ENCODE measurements at regions not wholly inside any gene's neighbourhood (a gene's known extent, or its start where the extent isn't known, plus 50 kb on each side); places are given as distances from the start of the nearest gene placed in this dataset.
"Not testable (repeated sequence)": the region's sequence is repeated elsewhere in the genome, so short reads cannot be mapped to it uniquely, and the experiment has no call there.

DNA sequence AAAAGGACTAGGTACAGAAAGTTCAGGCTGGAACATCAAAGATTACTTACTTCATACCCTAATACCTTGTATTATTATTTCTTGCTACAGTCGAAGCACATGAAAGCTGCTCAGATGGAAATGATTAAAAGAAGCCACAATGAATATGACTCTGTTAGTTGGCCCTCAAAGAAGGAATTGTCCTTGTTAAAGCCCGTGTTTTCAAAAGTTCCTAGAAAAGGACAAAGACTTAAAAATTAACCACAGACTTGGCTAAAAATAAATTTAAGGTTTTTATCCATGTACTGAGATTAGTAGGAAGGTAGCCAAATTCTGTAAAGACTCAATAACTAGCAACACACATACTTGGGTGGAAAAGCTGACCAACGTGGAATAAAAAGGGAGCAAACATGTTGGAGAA, 251.0 kb upstream of the RARB start:
- H3K4me3 Mint-ChIP-seq: no peak overlapping the region
- no peaks in the 10 kb centered on the region for H3K36me3 Mint-ChIP-seq (ENCODE audit: low read depth)
- H3K27me3 Mint-ChIP-seq (ENCODE audit: insufficient read depth): no peaks in the 10 kb centered on the region
- intact Hi-C loops (cut with micrococcal nuclease): no loop called here
- H3K4me1 Mint-ChIP-seq (ENCODE audit: low read depth): no peaks in the 10 kb centered on the region
- H3K9me3 Mint-ChIP-seq: peaks cover 2% of the 10 kb centered on the region
- DNase-seq (ENCODE audit: low spot score): no peak
- no peak overlapping the region for H3K27ac Mint-ChIP-seq

DNA sequence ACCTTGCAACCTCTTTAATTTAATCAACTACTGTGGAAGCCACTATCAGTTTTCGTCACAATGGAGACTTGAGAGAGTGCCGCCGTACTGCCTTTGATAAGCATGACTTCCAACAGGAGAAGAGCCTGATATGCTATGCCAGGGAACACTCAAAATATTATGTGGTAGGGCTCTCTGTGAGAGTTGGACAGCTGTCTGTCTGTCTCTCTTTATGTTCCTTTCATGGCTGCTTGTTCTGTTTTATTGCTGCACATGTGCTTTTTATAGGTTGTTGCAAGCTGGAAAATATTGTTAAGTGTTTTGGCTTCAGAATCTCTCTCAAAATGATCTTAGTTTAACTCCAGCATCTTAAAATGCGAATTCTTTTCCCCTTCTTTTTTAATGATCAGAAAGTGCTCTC, 249.4 kb upstream of the RARB start:
- intact Hi-C loops (cut with micrococcal nuclease): no loop called here
- no peak overlapping the region for H3K27ac Mint-ChIP-seq
- H3K36me3 Mint-ChIP-seq (ENCODE audit: low read depth): no peaks in the 10 kb centered on the region
- H3K9me3 Mint-ChIP-seq: peaks cover 3% of the 10 kb centered on the region
- H3K4me3 Mint-ChIP-seq: no peak overlapping the region
- no peaks in the 10 kb centered on the region for H3K4me1 Mint-ChIP-seq (ENCODE audit: low read depth)
- H3K27me3 Mint-ChIP-seq (ENCODE audit: insufficient read depth): no peaks in the 10 kb centered on the region
- no peak for DNase-seq (ENCODE audit: low spot score)

DNA sequence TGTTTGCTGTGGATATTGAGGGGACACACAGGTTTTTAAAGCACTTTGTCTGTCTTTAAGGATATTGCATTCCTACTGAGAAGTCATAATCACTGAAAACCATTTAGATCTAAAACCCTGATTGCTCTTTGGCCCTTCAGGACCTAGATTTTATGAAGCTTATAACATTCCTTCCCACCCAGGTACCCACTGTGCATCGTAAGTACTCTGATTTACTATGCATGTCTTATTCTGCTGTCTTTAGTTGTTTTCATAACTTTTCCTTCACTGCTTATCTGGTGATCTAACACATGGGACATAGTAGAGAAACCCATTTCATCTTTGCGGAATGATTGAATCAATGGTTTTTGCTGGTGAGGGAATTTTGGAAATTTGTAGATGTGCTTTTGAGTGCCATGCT, 247.0 kb upstream of the RARB start:
- Mint-ChIP-seq H3K4me3 (no peak overlapping the region), H3K27me3 (ENCODE audit: insufficient read depth) (no peaks in the 10 kb centered on the region), H3K27ac (no peak overlapping the region), H3K9me3 (peaks cover 3% of the 10 kb centered on the region), H3K36me3 (ENCODE audit: low read depth) (no peaks in the 10 kb centered on the region), H3K4me1 (ENCODE audit: low read depth) (no peaks in the 10 kb centered on the region)
- DNase-seq (ENCODE audit: low spot score): no peak
- intact Hi-C loops (cut with micrococcal nuclease): no loop called here

- no peaks in the 10 kb centered on the region for H3K4me1 Mint-ChIP-seq (ENCODE audit: low read depth)
- peaks cover 3% of the 10 kb centered on the region for H3K9me3 Mint-ChIP-seq
- DNase-seq (ENCODE audit: low spot score): no peak
- intact Hi-C loops (cut with micrococcal nuclease): no loop called here
- no peaks in the 10 kb centered on the region for H3K36me3 Mint-ChIP-seq (ENCODE audit: low read depth)
- H3K27ac Mint-ChIP-seq: no peak overlapping the region
- no peaks in the 10 kb centered on the region for H3K27me3 Mint-ChIP-seq (ENCODE audit: insufficient read depth)
- no peak overlapping the region for H3K4me3 Mint-ChIP-seq
Observed at GRCh38 chr3:25182794-25183193, 245.3 kb upstream of the RARB start.

GRCh38 chr3:25184641-25185250, 243.3 kb upstream of the RARB start:
- Mint-ChIP-seq H3K4me1 (ENCODE audit: low read depth) (no peaks in the 10 kb centered on the region), H3K4me3 (no peak overlapping the region), H3K27me3 (ENCODE audit: insufficient read depth) (no peaks in the 10 kb centered on the region), H3K9me3 (peaks cover 3% of the 10 kb centered on the region), H3K36me3 (ENCODE audit: low read depth) (no peaks in the 10 kb centered on the region), H3K27ac (no peak overlapping the region)
- intact Hi-C loops (cut with micrococcal nuclease): no loop called here
- no peak for DNase-seq (ENCODE audit: low spot score)

GRCh38 chr3:25191673-25192072, 236.4 kb upstream of the RARB start:
- intact Hi-C loops (cut with micrococcal nuclease): no loop called here
- H3K27ac Mint-ChIP-seq: no peak overlapping the region
- H3K4me1 Mint-ChIP-seq (ENCODE audit: low read depth): no peaks in the 10 kb centered on the region
- H3K27me3 Mint-ChIP-seq (ENCODE audit: insufficient read depth): no peaks in the 10 kb centered on the region
- H3K4me3 Mint-ChIP-seq: no peak overlapping the region
- DNase-seq (ENCODE audit: low spot score): no peak
- peaks cover 15% of the 10 kb centered on the region for H3K9me3 Mint-ChIP-seq
- H3K36me3 Mint-ChIP-seq (ENCODE audit: low read depth): no peaks in the 10 kb centered on the region

DNA sequence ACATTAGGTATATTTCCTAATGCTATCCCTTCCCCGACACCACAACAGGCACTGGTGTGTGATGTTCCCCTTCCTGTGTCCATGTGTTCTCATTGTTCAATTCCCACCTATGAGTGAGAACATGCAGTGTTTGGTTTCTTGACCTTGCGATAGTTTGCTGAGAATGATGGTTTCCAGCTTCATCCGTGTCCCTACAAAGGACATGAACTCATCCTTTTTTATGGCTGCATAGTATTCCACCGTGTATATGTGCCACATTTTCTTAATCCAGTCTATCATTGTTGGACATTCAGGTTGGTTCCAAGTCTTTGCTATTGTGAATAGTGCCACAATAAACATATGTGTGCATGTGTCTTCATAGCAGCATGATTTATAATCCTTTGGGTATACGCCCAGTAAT, 228.5 kb upstream of the RARB start:
- intact Hi-C loops (cut with micrococcal nuclease); H3K36me3 Mint-ChIP-seq (ENCODE audit: low read depth); H3K27ac Mint-ChIP-seq; H3K4me3 Mint-ChIP-seq; DNase-seq (ENCODE audit: low spot score); H3K27me3 Mint-ChIP-seq (ENCODE audit: insufficient read depth); H3K4me1 Mint-ChIP-seq (ENCODE audit: low read depth): not testable (repeated sequence)
- H3K9me3 Mint-ChIP-seq: peaks cover 33% of the 10 kb centered on the region

DNA sequence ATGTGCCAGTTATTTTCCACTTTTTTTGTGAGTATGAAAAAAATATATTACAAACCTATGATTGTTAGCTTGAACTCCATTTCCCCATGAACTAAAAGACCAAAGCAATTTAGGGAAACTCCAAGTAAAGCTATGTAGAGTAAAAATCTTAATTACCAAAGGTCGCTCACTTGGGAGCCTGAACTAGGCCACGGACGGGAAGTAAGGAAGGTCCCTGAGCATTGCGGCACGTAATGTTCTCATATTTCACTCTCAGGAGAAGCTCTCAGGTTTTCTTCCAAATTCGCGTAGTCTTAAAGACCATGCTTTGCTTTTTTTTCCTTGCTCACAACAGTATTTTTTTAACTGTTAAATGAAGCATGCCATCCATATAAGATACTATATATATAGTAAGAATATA, 215.3 kb upstream of the RARB start:
- H3K27ac Mint-ChIP-seq: no peak overlapping the region
- DNase-seq (ENCODE audit: low spot score): no peak
- H3K36me3 Mint-ChIP-seq (ENCODE audit: low read depth): no peaks in the 10 kb centered on the region
- H3K27me3 Mint-ChIP-seq (ENCODE audit: insufficient read depth): no peaks in the 10 kb centered on the region
- no peak overlapping the region for H3K4me3 Mint-ChIP-seq
- H3K9me3 Mint-ChIP-seq: peaks cover 16% of the 10 kb centered on the region
- no peaks in the 10 kb centered on the region for H3K4me1 Mint-ChIP-seq (ENCODE audit: low read depth)
- intact Hi-C loops (cut with micrococcal nuclease): no loop called here

GRCh38 chr3:25214034-25214433, 214.0 kb upstream of the RARB start:
- no peak for DNase-seq (ENCODE audit: low spot score)
- intact Hi-C loops (cut with micrococcal nuclease): no loop called here
- Mint-ChIP-seq H3K4me1 (ENCODE audit: low read depth) (no peaks in the 10 kb centered on the region), H3K27ac (no peak overlapping the region), H3K36me3 (ENCODE audit: low read depth) (no peaks in the 10 kb centered on the region), H3K4me3 (no peak overlapping the region), H3K9me3 (peaks cover 13% of the 10 kb centered on the region), H3K27me3 (ENCODE audit: insufficient read depth) (no peaks in the 10 kb centered on the region)

DNA sequence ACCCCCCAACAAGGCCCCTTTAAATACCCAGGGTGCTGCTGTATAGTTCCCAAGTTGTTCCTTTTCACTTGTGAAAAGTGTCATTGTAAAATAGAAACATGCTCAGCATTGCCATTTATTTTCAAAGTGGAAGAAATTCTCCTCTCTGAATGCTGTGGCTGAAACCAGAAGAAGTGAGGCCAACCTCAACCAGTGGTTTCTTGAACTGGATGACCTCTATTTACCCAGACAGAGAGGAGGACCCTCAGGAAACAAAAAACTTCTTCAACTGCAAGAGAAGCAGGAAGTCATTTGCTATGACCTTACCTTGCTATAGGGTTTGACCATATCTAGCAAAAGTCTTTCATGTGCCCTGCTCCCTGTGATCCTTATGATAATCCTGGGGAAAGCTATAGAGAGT, 209.7 kb upstream of the RARB start:
- Mint-ChIP-seq H3K27me3 (ENCODE audit: insufficient read depth) (no peaks in the 10 kb centered on the region), H3K4me1 (ENCODE audit: low read depth) (no peaks in the 10 kb centered on the region), H3K9me3 (peaks cover 8% of the 10 kb centered on the region), H3K27ac (no peak overlapping the region), H3K4me3 (no peak overlapping the region), H3K36me3 (ENCODE audit: low read depth) (no peaks in the 10 kb centered on the region)
- no peak for DNase-seq (ENCODE audit: low spot score)
- intact Hi-C loops (cut with micrococcal nuclease): no loop called here

DNA sequence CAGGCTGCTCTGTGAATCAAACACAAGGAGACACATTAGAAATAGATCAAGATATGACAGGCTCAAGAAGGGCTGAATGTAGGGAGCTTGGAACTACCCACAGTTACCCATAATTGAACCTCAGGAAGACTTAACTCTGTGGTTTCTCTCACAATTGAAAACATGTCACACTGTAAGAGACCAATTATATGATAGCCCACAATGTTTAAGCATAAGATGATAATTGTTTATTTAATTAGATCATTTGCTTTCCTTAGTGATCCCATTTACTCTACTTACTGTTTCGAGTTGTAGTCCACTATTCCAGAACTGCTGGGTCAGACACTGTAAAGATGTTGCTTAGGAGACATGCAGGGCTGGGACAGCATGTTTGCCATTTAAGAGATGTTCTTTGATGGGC, 201.3 kb upstream of the RARB start:
- H3K4me1 Mint-ChIP-seq (ENCODE audit: low read depth): no peaks in the 10 kb centered on the region

GRCh38 chr3:25229586-25229985, 198.5 kb upstream of the RARB start:
- H3K27me3 Mint-ChIP-seq (ENCODE audit: insufficient read depth): no peaks in the 10 kb centered on the region
- intact Hi-C loops (cut with micrococcal nuclease): no loop called here
- H3K9me3 Mint-ChIP-seq: no peaks in the 10 kb centered on the region
- no peak overlapping the region for H3K27ac Mint-ChIP-seq
- no peak overlapping the region for H3K4me3 Mint-ChIP-seq
- H3K4me1 Mint-ChIP-seq (ENCODE audit: low read depth): no peaks in the 10 kb centered on the region
- H3K36me3 Mint-ChIP-seq (ENCODE audit: low read depth): no peaks in the 10 kb centered on the region
- no peak for DNase-seq (ENCODE audit: low spot score)

More for the DNA sequence above, 201.3 kb upstream of the RARB start:
- H3K27ac Mint-ChIP-seq: no peak overlapping the region
- no peak overlapping the region for H3K4me3 Mint-ChIP-seq
- no peaks in the 10 kb centered on the region for H3K9me3 Mint-ChIP-seq
- intact Hi-C loops (cut with micrococcal nuclease): no loop called here
- H3K27me3 Mint-ChIP-seq (ENCODE audit: insufficient read depth): no peaks in the 10 kb centered on the region
- H3K36me3 Mint-ChIP-seq (ENCODE audit: low read depth): no peaks in the 10 kb centered on the region
- DNase-seq (ENCODE audit: low spot score): no peak

DNA sequence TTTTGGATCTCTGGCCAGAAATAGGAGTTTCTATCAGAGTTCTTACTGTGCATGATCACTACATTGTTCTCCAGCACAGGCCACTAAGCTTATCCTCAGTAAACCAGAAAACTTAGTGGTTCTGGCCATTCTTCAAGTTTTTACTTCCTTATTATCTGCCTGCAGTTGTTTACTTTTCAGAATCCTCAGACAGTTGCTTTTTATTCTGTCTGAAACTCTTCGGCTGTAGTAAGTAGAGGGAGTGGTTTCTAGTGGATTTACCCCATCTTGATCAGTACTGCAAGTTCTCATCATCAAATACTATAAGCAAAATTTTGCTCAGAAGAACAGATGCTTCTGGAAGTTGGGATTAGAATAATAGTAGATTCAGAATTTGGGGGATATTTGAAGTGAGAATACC, 193.0 kb upstream of the RARB start:
- Mint-ChIP-seq H3K36me3 (ENCODE audit: low read depth) (no peaks in the 10 kb centered on the region), H3K27me3 (ENCODE audit: insufficient read depth) (no peaks in the 10 kb centered on the region), H3K4me3 (no peak overlapping the region), H3K9me3 (no peaks in the 10 kb centered on the region), H3K4me1 (ENCODE audit: low read depth) (no peaks in the 10 kb centered on the region), H3K27ac (no peak overlapping the region)
- intact Hi-C loops (cut with micrococcal nuclease): no loop called here
- DNase-seq (ENCODE audit: low spot score): no peak

DNA sequence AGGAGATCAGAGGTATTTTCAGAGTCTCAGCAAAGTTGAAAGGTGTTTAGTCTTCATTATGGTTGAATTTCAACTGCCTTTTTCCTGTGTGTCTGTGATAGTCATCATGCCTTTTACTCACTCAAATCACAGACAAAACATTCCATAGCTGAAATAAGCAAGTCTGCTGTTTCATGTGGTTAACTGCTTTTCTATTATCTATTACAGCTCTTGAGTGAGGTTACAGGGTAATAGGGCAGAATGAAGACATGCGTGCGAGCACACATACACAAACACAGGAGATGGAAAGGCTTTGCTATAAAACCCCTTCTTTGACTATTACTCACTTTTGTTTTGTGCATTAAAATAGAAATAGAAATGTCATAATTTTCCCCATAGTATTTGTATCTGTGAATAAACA, 192.6 kb upstream of the RARB start:
- intact Hi-C loops (cut with micrococcal nuclease): no loop called here
- Mint-ChIP-seq H3K36me3 (ENCODE audit: low read depth) (no peaks in the 10 kb centered on the region), H3K27ac (no peak overlapping the region), H3K27me3 (ENCODE audit: insufficient read depth) (no peaks in the 10 kb centered on the region), H3K4me1 (ENCODE audit: low read depth) (no peaks in the 10 kb centered on the region), H3K4me3 (no peak overlapping the region), H3K9me3 (no peaks in the 10 kb centered on the region)
- no peak for DNase-seq (ENCODE audit: low spot score)

Measured in activated T-helper 1 cell treated with anti-CD3 and anti-CD28 coated beads, Interleukin-12 subunit alpha, Interleukin-12 subunit beta, Interleukin-2, Interleukin-4 antibody, amounts not matched to agents 30 ng/mL and 10 ng/mL and 1 ng/mL, durations not matched to agents 14 hours and 24 hours and 36 hours (primary cell).